T-cell (primary cell): ENCODE measurements at regions not wholly inside any gene's neighbourhood (a gene's known extent, or its start where the extent isn't known, plus 50 kb on each side); places are given as distances from the start of the nearest gene placed in this dataset.

Experiments
- ATAC-seq, 4 experiments: fragments of 200-7000 bp in 3 of 4; fragments of 150-1000 bp in 1 of 4; cut with Tn5 transposase; replicated peaks in 1 of 4; 1 replicate in 3 of 4; 2 replicates in 1 of 4; pipeline ENCODE4 v1.10.0; 2021; ENCODE audit warnings: moderate library complexity in 3 of 4, mild to moderate bottlenecking in 2 of 4, moderate number of reproducible peaks in 1 of 4
- CTCF ChIA-PET, 2 donors: fragments of 300-600 bp; sonication (Branson Sonifier 250); formaldehyde crosslinking; loops; one replicate each; lab custom pipeline; 2022; ENCODE audit warnings: antibody characterized with exemption in 2 of 2; lab: Charles Lee
- POLR2A ChIA-PET, 2 donors: fragments of 300-600 bp; sonication (Branson Sonifier 250); formaldehyde crosslinking; loops; one replicate each; lab custom pipeline; 2022; ENCODE audit warnings: antibody characterized with exemption in 2 of 2; lab: Charles Lee
- DNase-seq, 35 experiments: peaks; one replicate each; pipeline versions ENCODE4 v3.0.0 to v3.0.0-alpha.2; 2013 to 2023
- H3K27ac ChIP-seq: one replicate; pipeline ENCODE4 v1.5.1; 2013; ENCODE audit warnings: low read length
- H3K27me3 ChIP-seq, 2 experiments: replicated peaks in 1 of 2; 1 replicate in 1 of 2; 2 replicates in 1 of 2; pipeline versions ENCODE4 v1.6.1 to v1.7.0; 2013; ENCODE audit warnings: low read length in 1 of 2, mixed read lengths in 1 of 2; ENCODE audit not compliant: control insufficient read depth in 2 of 2, insufficient read depth in 2 of 2; ENCODE audit errors: extremely low read depth in 1 of 2
- H3K36me3 ChIP-seq, 2 donors: 1 replicate in 1 of 2; 2 replicates in 1 of 2; pipeline versions ENCODE4 v1.6.1 to v1.7.0; 2013; ENCODE audit warnings: low read length in 1 of 2; ENCODE audit not compliant: control insufficient read depth in 2 of 2, insufficient read depth in 1 of 2; ENCODE audit errors: extremely low read depth in 1 of 2
- H3K4me1 ChIP-seq, 2 experiments: 1 replicate in 1 of 2; 2 replicates in 1 of 2; pipeline versions ENCODE4 v1.6.1 to v1.7.0; 2013; ENCODE audit warnings: low read length in 2 of 2, mixed read lengths in 1 of 2; ENCODE audit not compliant: insufficient read depth in 2 of 2, control insufficient read depth in 1 of 2; ENCODE audit errors: extremely low read depth in 1 of 2
- H3K4me3 ChIP-seq, 2 donors: 1 replicate in 1 of 2; 2 replicates in 1 of 2; pipeline versions ENCODE4 v1.5.1 to v1.7.0; 2013; ENCODE audit warnings: mild to moderate bottlenecking in 2 of 2, low read length in 1 of 2, moderate library complexity in 1 of 2; ENCODE audit not compliant: control insufficient read depth in 1 of 2; ENCODE audit errors: extremely low read depth in 1 of 2
- H3K9me3 ChIP-seq: 2 replicates; pipeline ENCODE4 v1.7.0; 2013
- H3K27ac Mint-ChIP-seq, 2 donors: one replicate each; pipeline ENCODE4 v1.8.0; 2020 to 2021; ENCODE audit warnings: mild to moderate bottlenecking in 2 of 2, mixed read lengths in 2 of 2
- H3K27me3 Mint-ChIP-seq, 2 donors: one replicate each; pipeline ENCODE4 v1.8.0; 2021 to 2022; ENCODE audit warnings: mixed read lengths in 2 of 2
- H3K36me3 Mint-ChIP-seq: one replicate; pipeline ENCODE4 v1.8.0; 2021; ENCODE audit warnings: mixed read lengths
- H3K4me1 Mint-ChIP-seq, 3 donors: one replicate each; pipeline ENCODE4 v1.8.0; 2020 to 2022; ENCODE audit warnings: mixed read lengths in 3 of 3, mild to moderate bottlenecking in 1 of 3
- H3K4me3 Mint-ChIP-seq, 3 donors: one replicate each; pipeline ENCODE4 v1.8.0; 2020 to 2022; ENCODE audit warnings: mild to moderate bottlenecking in 3 of 3, mixed read lengths in 3 of 3, moderate library complexity in 3 of 3
- H3K9me3 Mint-ChIP-seq, 3 donors: one replicate each; pipeline ENCODE4 v1.8.0; 2020 to 2022; ENCODE audit warnings: mixed read lengths in 3 of 3
- WGBS: methylation state at CpG from one replicate; pipeline ENCODE4 v1.1.5; 2013; ENCODE audit warnings: missing lambda C conversion rate; ENCODE audit not compliant: insufficient coverage; 5-methylcytosine and 5-hydroxymethylcytosine counted together

DNA sequence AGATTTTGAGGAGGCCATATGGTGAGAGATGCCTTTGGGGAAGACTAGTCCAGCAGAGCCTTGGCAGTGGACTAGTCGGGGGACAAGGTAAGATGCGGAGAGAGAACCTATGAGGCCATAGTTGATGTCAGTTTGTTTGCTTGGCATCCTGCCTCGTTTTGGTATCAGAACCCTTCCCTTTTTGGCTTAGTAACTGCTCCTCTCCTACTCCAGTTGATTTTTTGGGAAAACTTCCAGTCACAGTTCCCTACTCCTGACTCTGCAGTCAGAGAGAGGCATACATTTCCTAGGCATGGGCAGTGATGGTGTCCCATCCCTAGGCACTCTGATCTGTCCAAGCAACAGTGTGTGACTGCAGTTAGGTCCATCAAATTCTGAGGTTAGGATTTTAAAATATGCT, 398.3 kb downstream of the AEBP2 start:
- Histone ChIP-seq H3K9me3 (no peaks in the 10 kb centered on the region), H3K4me3 (no peak overlapping the region), H3K4me1 (no peaks in the 10 kb centered on the region), H3K36me3 (no peaks in the 10 kb centered on the region), H3K27me3 (no peaks in the 10 kb centered on the region), H3K27ac (no peak overlapping the region)
- peaks cover 0 to 2% (median 0%) of the 10 kb centered on the region in 3 donors for H3K4me1 Mint-ChIP-seq
- DNase-seq (no peak), ATAC-seq (no peak)
- H3K27me3 Mint-ChIP-seq, result no peaks in the 10 kb centered on the region
- H3K9me3 Mint-ChIP-seq, result peaks cover 0 to 4% (median 0%) of the 10 kb centered on the region in 3 donors
- 50% methylated on average over 1 of the region's 3 CpGs for WGBS
- no peaks in the 10 kb centered on the region for H3K36me3 Mint-ChIP-seq
- POLR2A ChIA-PET, result no interaction called here
- H3K27ac Mint-ChIP-seq, result no peak overlapping the region
- no peak overlapping the region for H3K4me3 Mint-ChIP-seq
- CTCF ChIA-PET, result no interaction called here

DNA sequence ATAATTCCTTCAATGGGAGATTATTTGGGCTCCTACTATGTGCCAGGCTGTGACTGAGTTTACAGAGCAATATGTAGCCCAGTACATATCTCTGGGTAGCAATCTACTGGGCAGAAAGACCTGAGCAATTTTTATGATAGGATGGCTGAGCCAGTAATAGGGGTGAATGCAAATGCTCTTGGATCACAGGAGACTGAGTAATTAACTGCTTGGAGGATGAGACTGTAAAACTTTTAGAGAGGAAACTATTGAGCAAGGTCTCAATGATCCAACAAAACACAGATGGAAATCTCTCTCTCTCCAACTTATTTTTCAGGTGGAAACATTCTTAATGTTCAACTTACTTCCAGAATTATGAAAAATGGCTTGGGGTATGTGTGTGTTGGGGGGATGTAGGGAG, 402.2 kb downstream of the AEBP2 start:
- Histone ChIP-seq H3K9me3 (no peaks in the 10 kb centered on the region), H3K27me3 (no peaks in the 10 kb centered on the region), H3K4me1 (no peaks in the 10 kb centered on the region), H3K36me3 (no peaks in the 10 kb centered on the region), H3K4me3 (no peak overlapping the region), H3K27ac (no peak overlapping the region)
- H3K4me1 Mint-ChIP-seq, result no peaks in the 10 kb centered on the region
- no peak for ATAC-seq
- H3K27ac Mint-ChIP-seq, result no peak overlapping the region
- no peak for DNase-seq
- H3K36me3 Mint-ChIP-seq, result no peaks in the 10 kb centered on the region
- H3K4me3 Mint-ChIP-seq, result no peak overlapping the region
- ChIA-PET CTCF (no interaction called here), POLR2A (no interaction called here)
- H3K27me3 Mint-ChIP-seq, result no peaks in the 10 kb centered on the region
- no peaks in the 10 kb centered on the region for H3K9me3 Mint-ChIP-seq

DNA sequence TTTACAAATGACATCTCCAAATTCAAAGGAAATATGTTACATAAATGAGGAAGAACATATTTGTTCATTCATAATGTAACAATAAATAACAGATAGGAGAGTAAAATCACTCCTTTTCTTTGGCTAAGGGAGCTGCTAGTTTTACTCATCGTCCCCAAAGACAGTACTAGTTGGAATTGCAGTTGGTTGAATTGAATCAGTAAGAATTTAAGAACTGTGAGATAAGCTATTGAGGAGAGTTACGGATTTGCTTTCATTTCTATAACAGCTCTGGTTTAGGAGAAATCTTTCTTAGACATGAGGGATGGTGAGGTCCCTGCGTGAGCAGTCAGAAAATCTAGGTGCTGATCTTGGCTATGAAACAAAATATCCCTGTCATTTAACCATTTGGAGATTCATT, 402.8 kb downstream of the AEBP2 start:
- ChIA-PET POLR2A (no interaction called here), CTCF (no interaction called here)
- peaks cover 0 to under 1% (median 0%) of the 10 kb centered on the region in 3 donors for H3K4me1 Mint-ChIP-seq
- no peaks in the 10 kb centered on the region for H3K27me3 Mint-ChIP-seq
- no peak overlapping the region for H3K27ac Mint-ChIP-seq
- DNase-seq, result no peak
- H3K36me3 Mint-ChIP-seq, result no peaks in the 10 kb centered on the region
- H3K27ac ChIP-seq, result no peak overlapping the region
- no peaks in the 10 kb centered on the region for H3K9me3 ChIP-seq
- no peak overlapping the region for H3K4me3 ChIP-seq
- 71% methylated on average over 1 of the region's 3 CpGs for WGBS
- no peaks in the 10 kb centered on the region for H3K9me3 Mint-ChIP-seq
- H3K27me3 ChIP-seq, result no peaks in the 10 kb centered on the region
- no peak for ATAC-seq
- H3K4me1 ChIP-seq, result no peaks in the 10 kb centered on the region
- H3K36me3 ChIP-seq, result no peaks in the 10 kb centered on the region
- H3K4me3 Mint-ChIP-seq, result no peak overlapping the region

DNA sequence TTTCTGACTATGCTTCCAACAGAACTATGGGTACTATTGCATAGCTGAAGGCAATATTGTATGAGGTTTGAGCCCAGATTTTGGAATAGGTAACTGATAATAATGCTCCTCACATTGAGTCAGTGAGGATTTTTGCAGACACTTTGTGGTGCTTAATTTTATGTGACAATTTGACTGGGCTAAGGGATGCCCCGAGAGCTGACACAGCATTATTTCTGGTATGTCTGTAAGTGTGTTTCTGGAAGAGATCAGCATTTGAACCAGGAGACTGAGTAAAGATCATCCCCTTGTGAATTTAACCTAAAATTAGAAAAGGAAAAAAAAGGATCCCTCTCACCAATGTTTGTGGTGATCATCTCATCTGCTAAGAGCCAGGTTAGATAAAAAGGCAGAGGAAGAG, 404.9 kb downstream of the AEBP2 start:
- ATAC-seq (no peak), DNase-seq (no peak)
- H3K4me3 Mint-ChIP-seq, result no peak overlapping the region
- ChIA-PET POLR2A (no interaction called here), CTCF (no interaction called here)
- Histone ChIP-seq H3K27me3 (no peaks in the 10 kb centered on the region), H3K4me3 (no peak overlapping the region), H3K27ac (no peak overlapping the region), H3K4me1 (no peaks in the 10 kb centered on the region), H3K36me3 (no peaks in the 10 kb centered on the region), H3K9me3 (no peaks in the 10 kb centered on the region)
- H3K4me1 Mint-ChIP-seq, result peaks cover 0 to 5% (median 0%) of the 10 kb centered on the region in 3 donors
- H3K9me3 Mint-ChIP-seq, result no peaks in the 10 kb centered on the region
- H3K27ac Mint-ChIP-seq, result no peak overlapping the region
- H3K36me3 Mint-ChIP-seq, result no peaks in the 10 kb centered on the region
- no peaks in the 10 kb centered on the region for H3K27me3 Mint-ChIP-seq
- no CpG with 5 or more reads among the region's 1 CpG for WGBS

DNA sequence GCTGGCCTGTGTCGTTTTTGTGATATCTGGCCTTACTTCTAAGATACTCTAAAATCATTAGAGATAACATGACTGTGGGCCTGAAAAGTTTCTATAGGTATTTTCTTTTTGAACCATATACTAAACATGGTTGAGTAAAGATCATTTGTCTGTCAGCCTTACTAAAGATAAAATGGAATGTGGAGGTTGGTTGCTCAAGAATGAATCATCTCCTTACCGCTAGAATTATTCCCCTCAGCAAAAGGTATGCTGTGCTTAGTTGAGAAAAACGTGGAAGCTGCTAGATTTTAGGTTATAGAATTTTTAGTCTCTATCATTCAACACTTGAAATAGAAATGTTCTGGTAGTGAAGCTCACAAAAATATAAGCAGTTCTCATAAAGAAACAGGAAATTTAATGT, 407.3 kb downstream of the AEBP2 start:
- H3K4me1 ChIP-seq, result no peaks in the 10 kb centered on the region
- H3K4me1 Mint-ChIP-seq, result peaks cover 0 to 5% (median 0%) of the 10 kb centered on the region in 3 donors
- H3K27ac Mint-ChIP-seq, result no peak overlapping the region
- no peaks in the 10 kb centered on the region for H3K27me3 ChIP-seq
- ChIA-PET POLR2A (no interaction called here), CTCF (no interaction called here)
- no peak overlapping the region for H3K27ac ChIP-seq
- H3K27me3 Mint-ChIP-seq, result no peaks in the 10 kb centered on the region
- H3K9me3 ChIP-seq, result no peaks in the 10 kb centered on the region
- no peaks in the 10 kb centered on the region for H3K36me3 ChIP-seq
- H3K4me3 ChIP-seq, result no peak overlapping the region
- no peaks in the 10 kb centered on the region for H3K36me3 Mint-ChIP-seq
- no peak overlapping the region for H3K4me3 Mint-ChIP-seq
- ATAC-seq (no peak), DNase-seq (no peak)
- WGBS, result no CpG with 5 or more reads among the region's 3 CpGs
- peaks cover 0 to 5% (median 5%) of the 10 kb centered on the region in 3 donors for H3K9me3 Mint-ChIP-seq

DNA sequence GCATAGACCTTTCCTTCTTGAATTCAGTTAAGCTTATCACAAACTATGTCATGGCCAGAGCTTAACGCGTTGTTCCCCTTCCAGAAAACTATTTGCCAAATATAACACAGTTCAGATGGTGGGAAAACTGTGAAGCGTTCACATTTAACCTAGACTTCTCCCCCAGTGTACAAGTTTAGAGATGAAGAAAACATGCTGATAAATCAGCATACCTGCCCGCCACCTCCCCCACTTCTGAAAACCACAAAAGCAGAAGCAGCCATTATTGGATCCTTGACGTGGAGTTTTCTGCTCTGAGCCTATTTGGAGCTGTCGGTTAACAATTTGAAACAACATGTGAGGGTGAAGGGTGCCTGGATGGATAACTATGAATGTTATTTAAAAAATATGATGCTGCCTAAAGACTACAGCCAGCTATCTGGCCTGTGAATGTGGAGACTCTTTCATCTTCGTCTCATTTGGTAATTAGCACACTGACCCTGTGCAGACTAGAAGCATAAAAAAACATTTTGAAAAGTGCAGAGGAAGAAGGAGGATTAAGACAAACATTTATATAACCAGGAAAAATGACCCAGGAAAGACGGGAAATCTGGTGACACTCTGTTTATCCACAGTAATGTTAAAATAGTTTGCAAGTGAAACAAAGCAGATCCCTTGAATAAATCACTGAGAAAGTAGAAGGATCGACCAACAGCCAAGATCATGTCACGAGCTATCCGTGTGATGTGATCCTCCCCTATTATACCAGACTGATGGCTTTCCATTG, 408.2 kb downstream of the AEBP2 start:
- Histone ChIP-seq H3K9me3 (no peaks in the 10 kb centered on the region), H3K4me3 (no peak overlapping the region), H3K27me3 (no peaks in the 10 kb centered on the region), H3K4me1 (no peaks in the 10 kb centered on the region), H3K27ac (no peak overlapping the region), H3K36me3 (no peaks in the 10 kb centered on the region)
- no peak for DNase-seq
- ChIA-PET POLR2A (no interaction called here), CTCF (no interaction called here)
- Mint-ChIP-seq H3K4me1 (peaks cover 0 to 5% (median 0%) of the 10 kb centered on the region in 3 donors), H3K36me3 (no peaks in the 10 kb centered on the region), H3K27me3 (no peaks in the 10 kb centered on the region), H3K27ac (no peak overlapping the region), H3K9me3 (peaks cover 0 to 5% (median 5%) of the 10 kb centered on the region in 3 donors), H3K4me3 (peak overlapping the region in 1 of 3 donors; percentile 9)
- 17% methylated on average over 1 of the region's 11 CpGs for WGBS
- no peak for ATAC-seq

DNA sequence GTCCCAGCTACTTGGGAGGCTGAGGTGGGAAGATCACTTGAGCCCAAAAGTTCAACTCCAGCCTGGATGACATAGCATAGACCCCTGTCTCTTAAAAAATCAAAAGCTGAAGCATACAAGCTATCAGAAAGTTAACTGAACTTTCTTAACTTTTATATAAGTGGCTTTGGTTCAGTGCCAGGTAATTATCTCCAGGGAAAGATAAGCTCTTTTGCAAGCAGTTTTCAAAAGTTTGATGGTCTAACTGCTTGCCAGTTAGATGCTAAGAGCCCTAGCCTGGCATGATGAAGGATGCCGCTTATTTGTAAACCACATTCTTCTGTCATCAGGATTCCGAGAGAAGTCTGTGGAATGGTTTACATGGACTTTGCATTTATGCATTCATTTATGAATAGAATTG, 409.1 kb downstream of the AEBP2 start:
- no peak overlapping the region for H3K4me3 ChIP-seq
- H3K27ac Mint-ChIP-seq, result no peak overlapping the region
- ATAC-seq (no peak), DNase-seq (no peak)
- ChIA-PET CTCF (no interaction called here), POLR2A (no interaction called here)
- H3K9me3 ChIP-seq, result no peaks in the 10 kb centered on the region
- no peaks in the 10 kb centered on the region for H3K36me3 Mint-ChIP-seq
- peaks cover 0 to 5% (median 0%) of the 10 kb centered on the region in 3 donors for H3K4me1 Mint-ChIP-seq
- no peaks in the 10 kb centered on the region for H3K36me3 ChIP-seq
- H3K4me3 Mint-ChIP-seq, result no peak overlapping the region
- H3K27me3 ChIP-seq, result no peaks in the 10 kb centered on the region
- no peak overlapping the region for H3K27ac ChIP-seq
- no peaks in the 10 kb centered on the region for H3K4me1 ChIP-seq
- WGBS, result 83% methylated on average over 1 of the region's 2 CpGs
- H3K27me3 Mint-ChIP-seq, result no peaks in the 10 kb centered on the region
- H3K9me3 Mint-ChIP-seq, result peaks cover 0 to 5% (median 5%) of the 10 kb centered on the region in 3 donors
